ENCODE measurements at regions not wholly inside any gene's neighbourhood (a gene's known extent, or its start where the extent isn't known, plus 50 kb on each side); places are given as distances from the start of the nearest gene placed in this dataset.
"Not testable (repeated sequence)": the region's sequence is repeated elsewhere in the genome, so short reads cannot be mapped to it uniquely, and the experiment has no call there.

- no peak for DNase-seq
These were observed 567.3 kb upstream of the ZNF385D start for GRCh38 chr3:22318325-22318724.

DNA sequence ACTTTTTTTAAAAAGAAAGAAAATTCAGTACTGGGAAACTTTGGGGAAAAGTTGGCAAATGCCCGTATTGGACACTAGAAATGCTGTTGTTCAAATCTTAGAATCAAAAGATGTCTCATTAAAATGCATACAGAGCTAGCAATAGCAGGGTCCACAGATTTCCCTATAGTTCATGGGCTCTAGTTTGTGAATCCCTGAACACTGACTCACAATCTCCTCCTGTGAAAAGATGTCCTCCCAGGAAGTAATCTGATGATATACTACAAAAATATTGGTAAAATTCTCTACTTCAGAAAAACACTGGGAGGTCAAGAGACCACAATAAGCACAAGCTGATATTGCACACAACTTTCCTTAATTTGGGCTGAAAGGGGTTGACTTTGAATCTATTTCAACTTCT, 568.4 kb upstream of the ZNF385D start:
- DNase-seq, result no peak

- DNase-seq, result no peak
These were observed 571.9 kb upstream of the ZNF385D start for GRCh38 chr3:22322861-22323260.

DNA sequence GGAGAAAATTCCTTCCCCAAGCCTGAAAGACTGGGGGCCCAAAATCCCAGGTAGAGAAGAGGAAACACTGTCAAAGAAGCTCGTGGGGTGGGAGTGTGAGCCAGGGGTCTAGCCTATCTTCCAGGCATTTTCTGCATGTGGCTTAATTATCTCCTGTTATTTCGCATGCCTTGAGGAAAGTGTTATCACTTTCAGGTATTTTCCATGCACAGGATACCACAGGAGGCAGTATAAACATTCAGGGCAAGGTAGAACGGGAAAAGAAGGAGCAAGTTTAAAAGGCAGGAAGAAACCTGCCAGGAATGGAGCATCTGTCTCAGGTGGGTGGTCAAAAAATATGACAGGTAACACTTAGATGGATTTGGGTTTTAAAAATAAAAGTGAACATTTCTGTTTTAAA, 575.3 kb upstream of the ZNF385D start:
- no peak for DNase-seq

DNA sequence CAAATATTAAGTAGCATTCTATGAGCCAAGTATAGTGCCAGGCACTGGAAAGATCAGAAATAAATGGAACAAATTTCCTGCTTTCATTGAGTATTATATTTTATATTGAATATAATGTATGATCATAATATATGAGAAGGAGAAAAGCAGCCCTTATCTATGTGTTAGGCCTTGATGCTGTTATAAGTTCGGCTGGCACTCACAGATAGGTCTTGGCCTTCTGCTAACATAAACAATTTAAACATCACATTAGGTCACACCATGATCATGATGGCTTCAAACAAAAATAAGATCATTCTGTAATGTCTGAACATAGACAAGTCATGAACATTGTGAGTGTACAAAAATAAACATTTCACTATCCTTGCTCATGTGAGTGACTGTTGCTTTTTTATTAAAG, 584.0 kb upstream of the ZNF385D start:
- no peak for DNase-seq

DNA sequence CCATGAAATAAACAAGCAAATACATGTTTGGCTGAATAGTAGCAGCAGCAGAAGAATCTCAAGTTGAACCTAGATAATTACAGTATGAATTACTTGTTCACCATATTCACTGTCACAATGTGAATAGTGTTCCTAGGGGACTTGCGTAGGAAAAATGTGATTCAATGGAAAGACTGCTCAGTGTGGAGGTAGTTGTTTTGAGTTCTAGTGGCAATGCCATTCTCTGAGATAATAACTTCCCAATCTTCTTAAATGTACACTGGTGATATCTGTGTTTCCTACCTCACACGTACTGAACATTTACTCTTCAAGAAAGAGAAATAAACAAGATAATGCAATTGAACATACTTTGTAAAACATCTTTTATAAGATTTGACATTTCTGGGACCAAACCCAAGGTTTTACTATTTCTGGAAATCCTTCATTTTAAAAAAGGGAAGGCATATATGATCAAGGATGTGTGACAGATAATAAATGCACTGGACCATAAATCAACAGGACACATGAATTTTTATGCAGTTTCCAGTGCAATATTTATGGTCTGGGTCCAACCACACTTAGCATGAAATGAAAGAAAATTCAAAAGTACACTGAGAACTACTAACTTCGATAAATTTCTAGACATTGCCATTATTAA, 598.3 kb upstream of the ZNF385D start:
- DNase-seq, result no peak

DNA sequence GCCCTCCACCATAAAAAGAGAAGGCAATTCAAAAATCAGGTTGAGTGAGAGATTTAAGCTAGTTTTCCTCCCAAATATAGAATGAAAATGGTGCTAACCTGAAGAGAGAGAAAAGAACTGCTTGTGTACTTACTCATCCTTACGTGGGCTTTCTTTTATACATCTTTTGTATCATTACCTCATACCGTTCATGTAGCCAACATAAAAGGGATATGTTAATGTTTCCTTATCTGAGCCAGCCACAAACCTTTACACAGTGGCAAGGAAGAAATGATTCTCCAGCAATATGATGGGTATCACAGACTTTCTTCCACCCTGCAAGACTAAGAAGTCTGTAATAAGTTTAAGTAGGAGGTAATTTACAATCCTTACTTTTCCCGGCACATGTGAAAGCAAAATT, 600.8 kb upstream of the ZNF385D start:
- no peak for DNase-seq

DNA sequence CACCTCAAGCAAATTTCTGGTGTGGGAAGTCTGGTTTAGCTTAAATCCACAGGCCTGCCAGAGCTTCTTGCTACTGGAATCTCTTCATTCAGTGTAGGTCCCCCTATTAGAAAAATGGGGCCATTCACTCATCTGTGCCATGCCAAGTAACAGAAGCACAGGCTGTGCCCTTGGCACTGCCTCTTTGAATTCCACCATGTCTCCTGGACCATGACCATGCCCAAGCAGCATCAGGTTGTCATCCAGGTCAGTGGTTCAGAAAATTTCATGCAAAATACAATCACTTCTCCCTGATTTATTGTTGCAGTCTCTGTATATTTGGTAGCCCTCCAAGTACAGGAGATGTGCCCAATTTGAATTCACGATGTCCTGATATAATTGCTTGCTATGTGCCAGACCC, 602.1 kb upstream of the ZNF385D start:
- no peak for DNase-seq

DNA sequence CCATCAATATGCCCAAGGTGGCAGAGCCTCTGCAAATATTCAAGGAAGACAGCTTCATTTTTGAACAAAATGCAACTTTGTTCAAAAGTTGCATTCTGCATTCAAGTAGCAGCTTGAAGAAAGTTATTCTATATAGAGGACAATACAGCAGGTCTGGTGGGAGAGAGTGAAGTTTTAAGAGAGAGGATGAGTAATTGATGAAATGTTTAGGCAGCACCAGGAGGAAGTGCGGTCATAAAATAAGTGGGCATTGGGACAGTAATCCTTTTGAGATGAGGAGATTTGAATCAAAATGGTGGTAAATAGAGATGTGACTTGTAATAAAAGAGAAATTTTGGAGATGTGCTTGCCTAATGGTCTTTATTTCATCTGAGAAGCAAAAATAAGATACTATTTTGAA, 607.3 kb upstream of the ZNF385D start:
- DNase-seq, result no peak

DNA sequence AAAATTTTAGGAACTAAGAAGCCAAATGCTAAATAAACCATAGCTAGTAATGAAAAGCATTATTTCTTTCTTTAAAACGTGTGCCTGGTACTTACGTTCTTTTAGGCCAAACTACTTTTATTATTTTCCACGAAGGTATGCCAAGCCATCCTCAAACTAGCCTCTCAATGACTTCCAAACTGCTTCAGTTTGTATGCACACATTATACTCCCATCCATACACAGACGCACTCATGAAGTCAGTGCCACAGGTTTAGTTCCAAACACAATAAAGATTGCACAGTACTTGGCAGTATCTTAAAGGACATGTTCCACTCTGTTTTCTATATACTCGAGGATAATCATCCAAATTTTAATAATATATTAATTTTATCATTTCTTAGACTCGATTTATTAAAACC, 609.2 kb upstream of the ZNF385D start:
- no peak for DNase-seq

GRCh38 chr3:22360970-22361369, 610.0 kb upstream of the ZNF385D start:
- DNase-seq, result no peak

GRCh38 chr3:22361521-22361920, 610.5 kb upstream of the ZNF385D start:
- no peak for DNase-seq

DNA sequence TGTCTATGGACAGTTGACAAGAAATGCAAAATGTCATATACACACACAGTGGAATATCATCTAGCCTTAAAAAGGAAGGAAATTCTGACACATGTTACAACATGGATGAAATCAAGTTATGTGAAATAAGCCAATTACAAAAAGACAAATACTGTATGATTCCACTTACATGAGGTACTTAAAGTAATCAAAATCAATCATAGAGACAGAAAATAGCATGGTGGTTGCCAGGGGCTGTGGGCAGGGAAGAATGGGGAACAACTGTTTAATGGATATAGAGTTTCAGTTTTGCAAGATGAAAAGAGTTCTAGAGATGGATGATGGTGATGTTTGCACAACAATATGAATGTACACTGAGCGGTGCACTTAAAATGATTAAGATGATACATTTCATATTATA, 613.8 kb upstream of the ZNF385D start:
- DNase-seq, result no peak

DNA sequence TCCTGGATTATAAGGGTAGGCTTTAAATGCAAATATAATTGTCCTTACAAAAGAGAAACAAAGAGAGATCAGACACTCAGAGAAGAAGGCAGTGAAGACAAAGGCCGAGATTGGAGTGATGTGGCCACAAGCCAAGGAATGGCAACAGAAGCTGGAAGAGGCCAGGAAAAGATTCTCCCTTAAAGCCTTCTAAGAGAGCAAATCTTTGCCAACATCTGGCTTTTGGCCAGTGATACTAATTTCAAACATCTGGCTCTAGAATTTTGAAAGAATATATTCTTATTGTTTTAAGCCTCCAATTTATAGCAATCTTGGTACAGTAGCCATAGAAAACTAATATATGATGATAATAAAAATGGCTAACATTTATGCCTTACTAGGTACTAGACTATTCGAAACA, 615.8 kb upstream of the ZNF385D start:
- no peak for DNase-seq

DNA sequence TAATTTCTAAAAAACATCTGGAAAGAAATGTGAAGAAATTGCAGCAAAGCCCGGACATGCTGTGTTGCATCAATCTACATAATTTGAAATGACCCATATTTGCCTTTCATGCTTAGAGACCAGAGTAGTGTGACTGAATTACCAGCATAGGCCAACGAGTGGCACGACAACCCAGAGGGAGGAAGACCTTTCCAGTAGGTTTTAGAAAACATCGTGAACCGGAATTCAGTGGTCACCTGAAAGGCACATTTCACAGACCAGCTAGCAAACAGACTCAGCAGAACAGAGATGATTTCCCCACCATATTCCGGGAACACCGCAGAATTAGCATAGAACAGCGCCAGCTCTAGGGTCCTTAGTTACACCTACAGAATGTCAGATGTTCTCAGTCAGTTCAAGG, 620.0 kb upstream of the ZNF385D start:
- DNase-seq, result no peak

GRCh38 chr3:22371607-22372291, 620.7 kb upstream of the ZNF385D start:
- no peak for DNase-seq

DNA sequence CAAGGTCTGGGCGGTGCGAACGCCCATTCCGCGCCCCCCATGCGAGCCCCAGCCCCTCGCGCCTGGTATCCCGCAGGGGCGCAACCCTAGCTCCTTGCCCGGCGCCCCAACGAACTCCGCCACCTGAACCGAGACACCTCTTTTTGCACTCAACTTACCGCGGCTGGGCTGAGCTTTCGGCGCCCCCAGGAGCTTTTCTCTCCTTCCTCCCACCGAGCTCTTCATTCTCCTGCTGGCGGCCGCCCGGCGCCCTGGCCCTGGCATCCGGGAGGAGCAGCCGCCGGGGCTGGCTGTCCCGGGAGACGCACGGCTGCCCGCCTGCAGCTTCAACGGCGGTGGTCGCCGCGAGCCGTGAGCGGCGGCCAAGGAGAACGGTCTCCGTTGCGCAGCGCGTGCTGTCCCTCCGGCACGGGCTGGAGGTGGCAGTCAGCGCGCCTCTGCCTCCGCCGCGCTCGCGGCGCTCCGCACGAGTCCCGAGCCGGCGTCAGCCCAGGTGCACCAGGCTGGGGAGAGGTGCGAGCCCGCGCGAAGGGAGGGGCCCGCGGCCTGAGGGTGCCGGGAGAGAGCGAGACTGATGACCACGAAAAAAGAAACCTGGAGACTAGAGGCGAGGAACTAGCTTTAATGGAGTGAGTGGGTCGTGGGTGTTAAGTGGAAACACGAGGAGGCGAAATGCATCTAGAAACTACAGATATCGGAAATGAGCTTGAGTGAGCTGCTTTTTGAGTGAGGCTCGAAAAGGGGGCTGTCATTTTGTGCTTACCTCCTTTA, 621.5 kb upstream of the ZNF385D start:
- no peak for DNase-seq

DNA sequence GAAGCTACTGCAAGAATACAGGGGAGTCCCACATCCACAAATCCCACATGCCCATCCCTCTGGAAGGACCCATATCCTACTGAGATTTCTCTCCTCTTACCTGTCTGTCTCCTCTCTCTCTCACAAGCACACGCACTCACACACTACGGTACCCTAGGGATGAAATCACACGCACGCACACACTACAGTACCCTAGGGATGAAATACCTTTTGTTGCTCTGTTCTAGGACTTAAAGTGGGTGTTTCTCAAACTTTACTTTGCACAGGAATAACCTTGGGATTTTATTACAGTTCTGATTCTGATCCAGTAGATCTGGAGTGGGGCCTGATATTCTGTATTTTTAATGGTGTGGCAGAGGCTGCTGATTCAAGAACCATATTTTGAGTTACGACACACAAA, 622.2 kb upstream of the ZNF385D start:
- DNase-seq, result no peak

- no peak for DNase-seq
These were observed 622.8 kb upstream of the ZNF385D start for GRCh38 chr3:22373827-22374226.

DNA sequence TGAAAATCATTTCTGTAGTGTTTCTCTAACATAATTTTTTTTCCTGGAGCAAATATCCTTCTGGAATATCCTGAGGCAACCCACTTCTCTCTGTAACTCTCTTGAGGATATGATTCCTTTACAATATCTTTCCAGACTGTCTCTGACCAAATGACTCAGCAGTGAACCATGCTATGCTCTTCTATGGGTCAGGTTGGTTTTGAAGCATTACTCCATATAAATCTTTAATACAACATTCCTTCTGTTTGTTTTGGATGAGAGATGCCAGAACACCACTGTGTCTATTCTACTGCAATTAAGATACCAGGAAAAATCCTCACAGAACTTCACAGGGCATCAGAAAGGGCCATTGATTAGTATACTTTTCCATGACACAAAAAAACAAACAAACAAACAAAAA, 626.4 kb upstream of the ZNF385D start:
- no peak for DNase-seq

GRCh38 chr3:22378869-22379268, 627.9 kb upstream of the ZNF385D start:
- DNase-seq, result no peak

GRCh38 chr3:22380253-22380652, 629.2 kb upstream of the ZNF385D start:
- no peak for DNase-seq

- not testable (repeated sequence) for DNase-seq
These were observed 630.6 kb upstream of the ZNF385D start for GRCh38 chr3:22381564-22381963.

GRCh38 chr3:22383285-22383684, 632.3 kb upstream of the ZNF385D start:
- no peak for DNase-seq
